Adrenal gland (tissue), 5 donors: ENCODE measurements at regions not wholly inside any gene's neighbourhood (a gene's known extent, or its start where the extent isn't known, plus 50 kb on each side); places are given as distances from the start of the nearest gene placed in this dataset.

Experiments used
- CTCF ChIP-seq, 6 experiments: fragments of 450-650 bp in 4 of 6; fragments of 200-600 bp in 2 of 6; sonication (generic) in 1 of 6; IDR thresholded peaks; 1 replicate in 5 of 6; 2 replicates in 1 of 6; pipeline versions ENCODE4 v1.5.1 to v1.8.0; 2016 to 2021; ENCODE audit warnings: antibody characterized with exemption in 6 of 6, mild to moderate bottlenecking in 2 of 6, moderate library complexity in 1 of 6
- POLR2A ChIP-seq, 2 donors: fragments of 450-650 bp; IDR thresholded peaks; one replicate each; pipeline ENCODE4 v1.6.1; 2017; ENCODE audit warnings: antibody characterized with exemption in 2 of 2, mild to moderate bottlenecking in 2 of 2, moderate library complexity in 1 of 2
- donor health status: DM: no; HTN: no; CAD: no.

GRCh38 chr14:41446008-41446407, 160.7 kb upstream of the LRFN5 start:
- TF ChIP-seq POLR2A (IDR thresholded peaks at IDR 0.05) (no peak), CTCF (IDR thresholded peaks at IDR 0.05) (no peak)
